ENCODE measurements at regions not wholly inside any gene's neighbourhood (a gene's known extent, or its start where the extent isn't known, plus 50 kb on each side); places are given as distances from the start of the nearest gene placed in this dataset.
"Not testable (repeated sequence)": the region's sequence is repeated elsewhere in the genome, so short reads cannot be mapped to it uniquely, and the experiment has no call there.

- POLR2A ChIA-PET = no interaction called here
- TF ChIP-seq CTCF (IDR thresholded peaks at IDR 0.05; ENCODE audit: insufficient read depth, low read depth, low read length) = no peak
- H3K36me3 ChIP-seq (ENCODE audit: control insufficient read depth, insufficient read depth, low read length) = no peaks in the 10 kb centered on the region
- DNase-seq (ENCODE audit: low read depth) = no peak
- H3K27me3 ChIP-seq (ENCODE audit: control insufficient read depth, insufficient read depth, low read length) = no peaks in the 10 kb centered on the region
- H3K4me3 ChIP-seq (ENCODE audit: low read depth, low read length) = no peak overlapping the region
- CTCF ChIA-PET = no interaction called here
These were observed 375.4 kb downstream of the KCNRG start for GRCh38 chr13:50390503-50391248.

GRCh38 chr13:50392977-50393376 is 377.7 kb downstream of the KCNRG start:
- TF ChIP-seq CTCF (IDR thresholded peaks at IDR 0.05; ENCODE audit: insufficient read depth, low read depth, low read length) = no peak
- ChIA-PET POLR2A (no interaction called here), CTCF (interaction anchor here (0.7 kb wide), 1 partner anchor 313 kb away, joined by 3 read pairs; no protein-coding TSS in a partner anchor)
- H3K36me3 ChIP-seq (ENCODE audit: control insufficient read depth, insufficient read depth, low read length) = no peaks in the 10 kb centered on the region
- H3K4me3 ChIP-seq (ENCODE audit: low read depth, low read length) = no peak overlapping the region
- DNase-seq (ENCODE audit: low read depth) = no peak
- H3K27me3 ChIP-seq (ENCODE audit: control insufficient read depth, insufficient read depth, low read length) = no peaks in the 10 kb centered on the region

GRCh38 chr13:50393628-50394027 is 378.4 kb downstream of the KCNRG start:
- ChIA-PET CTCF (no interaction called here), POLR2A (no interaction called here)
- Histone ChIP-seq H3K27me3 (ENCODE audit: control insufficient read depth, insufficient read depth, low read length) (no peaks in the 10 kb centered on the region), H3K4me3 (ENCODE audit: low read depth, low read length) (no peak overlapping the region), H3K36me3 (ENCODE audit: control insufficient read depth, insufficient read depth, low read length) (no peaks in the 10 kb centered on the region)
- TF ChIP-seq CTCF (IDR thresholded peaks at IDR 0.05; ENCODE audit: insufficient read depth, low read depth, low read length) = no peak
- no peak for DNase-seq (ENCODE audit: low read depth)

GRCh38 chr13:50396001-50396400 is 380.8 kb downstream of the KCNRG start:
- no peaks in the 10 kb centered on the region for H3K36me3 ChIP-seq (ENCODE audit: control insufficient read depth, insufficient read depth, low read length)
- no peaks in the 10 kb centered on the region for H3K27me3 ChIP-seq (ENCODE audit: control insufficient read depth, insufficient read depth, low read length)
- DNase-seq (ENCODE audit: low read depth) = no peak
- CTCF ChIA-PET = no interaction called here
- POLR2A ChIA-PET = no interaction called here
- TF ChIP-seq CTCF (IDR thresholded peaks at IDR 0.05; ENCODE audit: insufficient read depth, low read depth, low read length) = no peak
- no peak overlapping the region for H3K4me3 ChIP-seq (ENCODE audit: low read depth, low read length)

- CTCF ChIA-PET; DNase-seq (ENCODE audit: low read depth); H3K27me3 ChIP-seq (ENCODE audit: control insufficient read depth, insufficient read depth, low read length); H3K36me3 ChIP-seq (ENCODE audit: control insufficient read depth, insufficient read depth, low read length); H3K4me3 ChIP-seq (ENCODE audit: low read depth, low read length); POLR2A ChIA-PET: not testable (repeated sequence)
These were observed 381.4 kb downstream of the KCNRG start for GRCh38 chr13:50396618-50397017.

Measured in BJ (cell line).